ENCODE measurements at regions not wholly inside any gene's neighbourhood (a gene's known extent, or its start where the extent isn't known, plus 50 kb on each side); places are given as distances from the start of the nearest gene placed in this dataset.

- no peak for DNase-seq
Observed at GRCh38 chr18:47316924-47317323, 65.5 kb upstream of the SKOR2 start.

- no peak for DNase-seq
Observed at GRCh38 chr18:47313901-47314300, 62.4 kb upstream of the SKOR2 start.

GRCh38 chr18:47311585-47311984, 60.1 kb upstream of the SKOR2 start:
- DNase-seq = no peak
